HAP-1 (cell line): ENCODE measurements at regions not wholly inside any gene's neighbourhood (a gene's known extent, or its start where the extent isn't known, plus 50 kb on each side); places are given as distances from the start of the nearest gene placed in this dataset.

Source experiments
- DNase-seq, 2 experiments: peaks; one replicate each; pipeline ENCODE4 v3.0.0-alpha.2; 2016 to 2020; ENCODE audit warnings: low spot score in 2 of 2
- H3K27me3 ChIP-seq: fragments of 250-450 bp; sonication (Bioruptor Pico); 2 replicates; pipeline ENCODE4 v1.5.1; 2020; ENCODE audit warnings: low read depth, mild to moderate bottlenecking, moderate library complexity
- H3K36me3 ChIP-seq: fragments of 250-450 bp; sonication (Bioruptor Pico); replicated peaks from 2 replicates; pipeline ENCODE4 v1.5.1; 2020; ENCODE audit warnings: mild to moderate bottlenecking
- H3K4me1 ChIP-seq: fragments of 250-450 bp; sonication (Bioruptor Pico); 2 replicates; pipeline ENCODE4 v1.5.1; 2020; ENCODE audit warnings: mild to moderate bottlenecking
- H3K4me3 ChIP-seq: fragments of 250-450 bp; sonication (Bioruptor Pico); 2 replicates; pipeline ENCODE4 v1.5.1; 2020; ENCODE audit warnings: mild to moderate bottlenecking, moderate library complexity
- H3K9me3 ChIP-seq: fragments of 250-450 bp; sonication (Bioruptor Pico); 2 replicates; pipeline ENCODE4 v1.5.1; 2020; ENCODE audit warnings: mild to moderate bottlenecking, moderate library complexity
- in situ Hi-C: fragments of 300-500 bp; cut with MboI; formaldehyde crosslinking; loops from 3 replicates; pipeline ENCODE4 v1.14.3; 2020; ENCODE audit warnings: low sequenced_read_pairs, inconsistent platforms, mixed read lengths

DNA sequence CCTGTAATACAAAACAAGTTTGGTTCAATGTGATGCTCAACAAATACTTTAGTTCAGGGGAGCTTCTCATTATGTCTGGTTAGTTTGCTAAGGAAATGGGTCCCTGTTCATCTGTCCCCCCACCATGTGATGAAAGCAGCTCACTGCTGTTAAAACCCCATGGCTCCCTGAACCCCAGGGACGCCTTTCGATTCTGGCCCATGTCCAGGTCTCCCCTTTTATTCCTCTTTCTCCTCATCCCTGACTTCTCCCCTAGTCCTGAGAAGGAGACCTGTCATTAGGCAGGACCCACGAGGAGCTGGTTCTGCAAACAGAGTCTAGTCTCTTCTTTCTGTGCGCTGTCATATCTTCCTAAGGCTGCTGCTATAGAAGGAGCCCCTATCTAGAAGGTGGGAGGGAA lies 213.3 kb upstream of the OSR1 start:
- peaks cover 3% of the 10 kb centered on the region; the same call in 1 of the 2 replicates for H3K27me3 ChIP-seq
- no peaks in the 10 kb centered on the region for H3K36me3 ChIP-seq
- H3K9me3 ChIP-seq, result no peaks in the 10 kb centered on the region
- in situ Hi-C loops, result no loop called here
- H3K4me1 ChIP-seq, result no peaks in the 10 kb centered on the region
- no peak for DNase-seq
- H3K4me3 ChIP-seq, result no peak overlapping the region

DNA sequence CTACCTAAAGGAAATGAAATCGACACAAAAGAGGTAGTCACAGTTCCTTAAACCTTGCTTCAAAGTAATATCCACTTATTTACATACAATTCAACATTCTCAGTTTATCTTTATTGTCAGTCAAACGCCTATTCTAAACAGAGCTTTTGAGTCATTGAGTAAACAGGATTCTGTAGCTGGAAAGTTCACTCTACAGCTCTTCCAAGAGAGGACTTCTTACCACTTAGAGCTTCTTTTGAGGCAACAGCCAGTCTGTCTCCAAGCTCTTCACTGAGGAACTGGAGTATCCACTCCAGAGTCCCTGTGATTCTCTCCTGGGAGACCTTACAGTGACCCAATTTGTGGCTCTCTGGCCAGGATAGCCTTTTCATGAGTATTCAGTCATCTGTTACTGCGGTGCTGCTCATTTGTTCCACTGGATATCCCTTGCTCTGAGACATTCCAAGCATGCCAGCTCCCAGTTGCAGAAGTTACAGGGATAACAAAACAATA lies 210.9 kb upstream of the OSR1 start:
- Histone ChIP-seq H3K27me3 (peaks cover 5% of the 10 kb centered on the region), H3K4me1 (no peaks in the 10 kb centered on the region), H3K9me3 (no peaks in the 10 kb centered on the region), H3K4me3 (no peak overlapping the region), H3K36me3 (no peaks in the 10 kb centered on the region)
- DNase-seq, result no peak
- in situ Hi-C loops, result no loop called here

DNA sequence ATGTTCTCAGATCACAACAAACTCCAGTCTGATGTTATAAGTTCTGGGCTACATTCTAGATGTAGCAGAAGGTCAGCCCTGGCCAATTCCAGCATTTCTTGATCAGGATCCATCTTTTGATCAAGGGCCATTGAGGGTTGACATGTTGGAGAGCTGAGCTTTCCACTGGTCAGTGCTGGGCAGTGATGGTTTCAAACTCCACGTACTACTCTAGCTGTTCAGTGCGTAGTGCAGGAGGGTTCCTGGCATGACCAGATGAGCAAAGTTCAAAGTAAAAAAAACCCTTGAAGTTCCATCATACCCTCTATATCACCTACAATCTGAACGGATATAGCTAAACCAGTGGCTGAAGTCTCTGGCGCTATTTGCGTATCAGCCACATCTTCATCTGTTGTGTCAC lies 210.4 kb upstream of the OSR1 start:
- peaks cover 5% of the 10 kb centered on the region for H3K27me3 ChIP-seq
- in situ Hi-C loops, result no loop called here
- DNase-seq, result no peak
- H3K4me3 ChIP-seq, result no peak overlapping the region
- no peaks in the 10 kb centered on the region for H3K36me3 ChIP-seq
- no peaks in the 10 kb centered on the region for H3K4me1 ChIP-seq
- no peaks in the 10 kb centered on the region for H3K9me3 ChIP-seq

DNA sequence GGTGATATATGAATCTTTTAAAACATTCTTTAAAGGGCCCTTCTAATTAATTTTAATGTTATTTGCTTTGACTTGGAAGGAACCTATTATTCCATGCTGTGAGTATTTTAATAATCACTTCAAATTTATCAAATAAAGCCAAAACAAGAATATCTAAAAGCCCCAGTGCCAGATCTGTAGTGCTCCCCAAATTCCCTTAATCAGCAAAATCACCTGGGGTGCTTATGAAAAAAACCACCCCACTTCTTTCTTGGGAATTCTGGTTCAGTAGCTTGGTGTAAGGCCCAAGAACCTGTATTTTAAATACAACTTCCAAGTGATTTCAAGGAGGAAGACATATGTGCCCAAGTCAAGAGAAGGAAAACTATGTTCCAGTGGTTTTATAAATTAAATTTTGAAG lies 202.4 kb upstream of the OSR1 start:
- Histone ChIP-seq H3K4me1 (no peaks in the 10 kb centered on the region), H3K36me3 (no peaks in the 10 kb centered on the region), H3K9me3 (no peaks in the 10 kb centered on the region), H3K27me3 (peaks cover 3% of the 10 kb centered on the region; the same call in 1 of the 2 replicates), H3K4me3 (no peak overlapping the region)
- DNase-seq, result no peak
- in situ Hi-C loops, result no loop called here

DNA sequence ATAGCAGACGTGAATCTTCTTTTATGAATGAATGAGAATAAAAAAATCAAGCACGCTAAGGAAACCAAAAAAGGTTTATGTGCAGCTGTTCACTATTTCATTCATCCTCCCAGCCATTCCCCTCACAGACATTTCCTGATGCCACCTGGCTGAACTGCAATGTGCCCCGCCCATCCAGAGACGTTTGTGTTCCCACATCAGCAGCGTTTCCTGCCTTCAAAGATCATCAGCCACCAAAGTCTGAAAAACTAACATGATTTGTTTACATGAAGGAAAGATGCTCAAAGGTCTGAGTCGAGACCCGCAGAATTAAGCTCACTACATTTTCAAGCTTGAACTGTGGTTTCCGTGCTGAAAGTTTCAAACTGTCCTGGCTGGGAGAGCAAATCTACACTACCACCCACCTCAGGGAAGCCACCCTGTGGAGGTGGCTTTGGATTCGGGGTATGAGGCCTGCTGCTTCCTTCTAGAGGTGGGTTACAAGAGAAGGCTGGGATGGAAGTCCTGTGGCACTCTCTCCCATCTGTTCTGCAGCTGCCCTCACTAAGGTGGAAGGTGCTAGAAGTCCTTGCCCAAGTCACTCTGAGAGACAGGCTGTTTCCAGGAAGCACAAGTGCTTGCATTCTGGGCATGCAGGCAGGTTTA lies 201.3 kb upstream of the OSR1 start:
- no peaks in the 10 kb centered on the region for H3K4me1 ChIP-seq
- H3K27me3 ChIP-seq, result peaks cover 3% of the 10 kb centered on the region; the same call in 1 of the 2 replicates
- no peak overlapping the region for H3K4me3 ChIP-seq
- no peak for DNase-seq
- H3K36me3 ChIP-seq, result no peaks in the 10 kb centered on the region
- no peaks in the 10 kb centered on the region for H3K9me3 ChIP-seq
- in situ Hi-C loops, result no loop called here

DNA sequence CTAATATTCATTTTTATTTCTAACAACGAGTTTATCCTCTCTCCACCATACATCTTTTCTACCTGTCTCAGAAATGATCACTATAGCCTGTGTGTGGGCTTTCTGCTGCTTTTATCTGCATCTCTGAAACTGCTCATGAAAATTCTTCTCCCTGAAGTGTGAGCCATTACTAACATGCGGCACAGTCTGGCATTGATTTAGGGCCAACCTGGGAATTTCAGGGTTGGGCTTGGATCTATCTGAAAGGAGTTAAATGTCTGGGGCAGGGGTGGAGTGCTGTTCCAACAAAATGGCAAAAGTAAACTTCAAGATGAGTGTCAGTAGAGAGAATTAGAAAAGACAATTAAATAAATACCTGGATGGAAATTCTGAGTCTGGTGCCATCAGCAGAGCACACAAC lies 198.2 kb upstream of the OSR1 start:
- Histone ChIP-seq H3K9me3 (no peaks in the 10 kb centered on the region), H3K4me1 (no peaks in the 10 kb centered on the region), H3K36me3 (no peaks in the 10 kb centered on the region), H3K4me3 (no peak overlapping the region), H3K27me3 (peaks cover 2% of the 10 kb centered on the region; the same call in 1 of the 2 replicates)
- in situ Hi-C loops, result no loop called here
- no peak for DNase-seq

DNA sequence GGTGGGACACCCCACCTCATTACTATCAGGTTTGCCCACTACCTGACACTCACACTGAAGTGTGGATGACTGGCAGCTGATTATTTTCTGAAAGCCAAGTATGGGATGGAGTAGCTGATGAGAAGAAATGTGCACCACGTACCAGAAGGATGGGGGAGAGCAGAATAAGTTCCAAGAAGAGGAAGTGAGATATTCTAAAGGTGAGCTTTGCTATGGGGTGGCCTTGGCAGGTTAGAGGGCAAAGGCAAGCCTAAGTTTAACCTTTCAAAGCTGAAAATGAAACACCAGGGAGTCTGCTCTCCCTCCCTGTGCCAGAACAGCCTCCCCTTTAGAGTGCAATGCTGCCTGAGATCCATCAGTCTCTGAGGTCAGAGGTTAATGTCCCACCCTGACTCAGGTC lies 196.1 kb upstream of the OSR1 start:
- H3K4me3 ChIP-seq, result no peak overlapping the region
- H3K36me3 ChIP-seq, result no peaks in the 10 kb centered on the region
- in situ Hi-C loops, result no loop called here
- no peaks in the 10 kb centered on the region for H3K4me1 ChIP-seq
- H3K27me3 ChIP-seq, result no peaks in the 10 kb centered on the region
- H3K9me3 ChIP-seq, result no peaks in the 10 kb centered on the region
- DNase-seq, result no peak

DNA sequence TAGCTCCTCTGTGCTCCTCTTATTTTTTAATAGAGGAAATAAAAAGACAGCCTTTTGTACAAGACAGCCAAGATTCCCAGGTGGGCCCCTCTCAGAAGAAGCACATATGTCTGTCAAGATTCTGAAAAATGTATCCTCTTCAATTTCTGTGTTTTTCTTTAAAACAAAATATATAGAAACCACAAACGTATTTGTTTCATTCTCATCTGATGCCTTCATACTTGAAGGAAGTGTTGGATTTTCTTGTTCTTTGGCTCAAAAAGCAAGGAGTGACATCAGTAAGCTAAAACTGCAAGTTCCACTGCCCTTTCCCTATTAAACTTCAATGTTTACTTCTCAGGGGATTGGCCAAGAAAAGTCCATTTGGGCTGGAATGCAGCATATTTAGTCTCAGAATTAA lies 193.8 kb upstream of the OSR1 start:
- H3K4me3 ChIP-seq, result no peak overlapping the region
- H3K4me1 ChIP-seq, result no peaks in the 10 kb centered on the region
- no peaks in the 10 kb centered on the region for H3K9me3 ChIP-seq
- no peaks in the 10 kb centered on the region for H3K36me3 ChIP-seq
- no peaks in the 10 kb centered on the region for H3K27me3 ChIP-seq
- DNase-seq, result no peak
- in situ Hi-C loops, result no loop called here

DNA sequence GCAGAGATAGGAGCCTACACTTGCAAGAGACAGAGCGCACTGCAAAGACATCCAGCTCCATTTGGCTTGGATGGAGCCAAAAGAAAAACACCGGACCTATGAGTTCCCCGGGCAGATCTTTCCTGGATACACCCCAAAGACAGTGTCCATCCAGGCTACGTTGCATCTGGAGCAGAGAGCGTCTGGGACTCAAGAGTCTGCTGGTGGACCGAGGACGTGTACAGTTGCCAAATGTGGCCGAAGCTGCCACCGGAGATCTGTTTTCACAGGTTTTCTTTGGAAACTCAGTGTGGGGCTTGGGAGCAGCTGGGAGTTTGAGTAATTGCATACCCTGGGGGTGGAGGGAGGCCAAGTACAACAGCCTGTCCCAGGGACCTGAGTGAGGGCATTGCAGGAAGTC lies 192.3 kb upstream of the OSR1 start:
- Histone ChIP-seq H3K36me3 (no peaks in the 10 kb centered on the region), H3K27me3 (no peaks in the 10 kb centered on the region), H3K4me1 (no peaks in the 10 kb centered on the region), H3K9me3 (no peaks in the 10 kb centered on the region), H3K4me3 (no peak overlapping the region)
- DNase-seq, result no peak
- in situ Hi-C loops, result no loop called here

DNA sequence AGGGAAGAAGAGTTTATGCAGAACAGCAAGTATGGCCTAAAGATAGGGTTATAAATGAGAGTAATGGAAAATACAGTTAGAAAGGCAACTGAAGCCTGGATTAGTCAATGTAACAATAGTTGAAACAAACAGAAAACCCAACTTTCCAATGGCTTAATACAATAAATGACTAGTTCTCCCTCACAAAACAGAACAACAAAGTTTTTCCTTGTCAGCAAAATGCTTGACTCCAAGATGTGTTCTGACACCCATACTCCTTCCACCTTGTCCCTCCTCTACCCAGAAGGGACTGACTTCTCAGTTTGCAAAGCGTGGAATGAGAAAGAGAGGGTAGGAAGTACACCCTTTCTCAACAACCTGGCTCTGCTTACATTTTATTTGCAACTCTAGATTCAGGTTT lies 191.4 kb upstream of the OSR1 start:
- H3K4me1 ChIP-seq, result no peaks in the 10 kb centered on the region
- no peaks in the 10 kb centered on the region for H3K27me3 ChIP-seq
- H3K9me3 ChIP-seq, result no peaks in the 10 kb centered on the region
- no peaks in the 10 kb centered on the region for H3K36me3 ChIP-seq
- no peak for DNase-seq
- no peak overlapping the region for H3K4me3 ChIP-seq
- in situ Hi-C loops, result no loop called here

DNA sequence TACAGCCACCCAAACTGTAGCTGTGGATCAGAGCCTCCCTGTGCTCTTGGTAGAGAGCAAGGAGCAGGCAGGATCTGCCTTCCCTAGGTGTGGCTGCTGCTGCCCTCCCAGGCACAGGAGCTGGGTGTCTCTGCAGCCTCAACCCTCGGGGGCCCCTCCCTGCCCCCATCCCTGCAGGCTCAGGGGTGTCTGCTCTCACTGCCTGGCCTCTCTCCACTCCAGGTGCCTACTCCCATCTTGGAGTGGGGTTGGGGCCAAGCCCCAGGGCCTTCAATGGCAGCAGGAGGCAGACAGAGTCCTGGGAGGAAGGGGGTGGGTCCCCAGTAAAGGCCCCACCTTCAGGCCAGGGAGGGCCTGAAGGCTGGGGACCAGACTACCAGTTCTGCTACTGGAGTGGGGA lies 189.7 kb upstream of the OSR1 start:
- in situ Hi-C loops, result no loop called here
- no peaks in the 10 kb centered on the region for H3K36me3 ChIP-seq
- H3K4me1 ChIP-seq, result no peaks in the 10 kb centered on the region
- no peak for DNase-seq
- no peaks in the 10 kb centered on the region for H3K27me3 ChIP-seq
- no peak overlapping the region for H3K4me3 ChIP-seq
- no peaks in the 10 kb centered on the region for H3K9me3 ChIP-seq

DNA sequence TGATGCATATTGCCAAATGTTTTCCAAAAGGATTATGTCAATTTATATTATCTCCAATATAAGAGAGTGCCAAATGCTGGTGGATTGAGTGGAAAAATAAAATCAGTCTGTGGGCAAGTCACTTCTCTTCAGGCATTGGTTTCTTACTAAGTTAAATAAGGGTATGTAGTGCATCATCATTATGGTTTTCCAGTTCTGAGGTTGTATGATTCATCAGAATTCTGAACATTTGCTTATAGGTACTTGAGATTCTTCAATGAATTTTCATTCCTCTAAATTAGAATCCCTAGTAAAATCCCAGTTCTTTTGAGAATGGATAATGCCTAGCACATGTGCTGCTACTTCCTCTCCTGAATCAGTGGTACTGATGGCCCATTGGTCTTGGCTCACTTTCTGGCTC lies 188.9 kb upstream of the OSR1 start:
- Histone ChIP-seq H3K9me3 (no peaks in the 10 kb centered on the region), H3K4me3 (no peak overlapping the region), H3K27me3 (no peaks in the 10 kb centered on the region), H3K4me1 (no peaks in the 10 kb centered on the region), H3K36me3 (no peaks in the 10 kb centered on the region)
- DNase-seq, result no peak
- in situ Hi-C loops, result no loop called here

DNA sequence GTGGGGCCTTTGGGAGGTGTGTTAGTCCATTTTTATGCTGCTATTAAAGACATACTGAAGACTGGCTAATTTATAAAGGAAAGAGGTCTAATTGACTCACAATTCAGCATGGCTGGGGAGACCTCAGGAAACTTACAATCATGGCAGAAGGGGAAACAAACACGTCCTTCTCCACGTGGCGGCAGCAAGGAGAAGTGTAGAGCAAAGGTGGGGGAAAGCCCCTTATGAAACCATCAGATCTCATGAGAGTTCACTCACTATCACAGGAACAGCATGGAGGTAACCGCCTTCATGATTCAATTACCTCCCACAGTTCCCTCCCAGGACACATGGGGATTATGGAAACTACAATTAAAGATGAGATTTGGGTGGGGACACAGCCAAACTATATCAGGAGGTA lies 187.1 kb upstream of the OSR1 start:
- H3K36me3 ChIP-seq, result no peaks in the 10 kb centered on the region
- H3K9me3 ChIP-seq, result no peaks in the 10 kb centered on the region
- DNase-seq, result no peak
- in situ Hi-C loops, result no loop called here
- H3K4me1 ChIP-seq, result no peaks in the 10 kb centered on the region
- no peak overlapping the region for H3K4me3 ChIP-seq
- no peaks in the 10 kb centered on the region for H3K27me3 ChIP-seq

DNA sequence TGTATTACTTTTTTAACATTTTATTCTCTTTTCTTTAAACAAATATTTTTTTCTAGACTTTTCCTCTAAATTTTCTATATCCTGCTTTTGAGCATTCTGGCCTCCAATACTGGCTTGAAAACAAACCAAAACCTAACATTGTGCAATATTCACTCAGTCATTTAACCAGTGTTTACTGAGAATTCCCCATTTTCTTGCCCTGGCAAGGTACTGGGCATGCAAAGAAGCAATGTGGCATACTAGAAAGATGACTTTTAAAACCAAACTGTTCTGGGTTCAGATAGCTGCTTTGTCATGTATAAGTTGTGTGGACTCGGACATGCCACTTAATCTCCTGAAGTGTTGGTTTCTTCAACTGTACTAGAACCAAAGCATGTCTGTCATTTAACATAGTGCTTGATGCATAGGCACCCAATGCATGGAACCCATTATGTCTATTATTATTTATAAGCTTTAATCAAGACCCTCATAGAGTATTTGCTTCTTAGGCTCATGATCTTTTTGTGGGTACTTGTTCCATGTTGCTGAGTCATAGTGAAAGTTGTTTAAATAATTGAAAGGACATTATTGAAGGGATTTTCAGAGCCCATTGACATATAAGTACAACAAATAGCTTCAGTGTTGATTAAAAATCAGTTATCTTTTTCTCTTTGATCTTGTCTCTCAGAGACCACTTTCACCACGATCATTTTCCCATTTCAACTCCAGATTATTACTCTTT lies 185.4 kb upstream of the OSR1 start:
- Histone ChIP-seq H3K27me3 (no peaks in the 10 kb centered on the region), H3K4me3 (no peak overlapping the region), H3K9me3 (no peaks in the 10 kb centered on the region), H3K36me3 (no peaks in the 10 kb centered on the region), H3K4me1 (no peaks in the 10 kb centered on the region)
- DNase-seq, result no peak
- in situ Hi-C loops, result no loop called here
